ENCODE measurements at regions not wholly inside any gene's neighbourhood (a gene's known extent, or its start where the extent isn't known, plus 50 kb on each side); places are given as distances from the start of the nearest gene placed in this dataset.

GRCh38 chr4:184891816-184892397 is 66.1 kb upstream of the ACSL1 start:
- TF ChIP-seq POLR2A (IDR thresholded peaks at IDR 0.05): no peak
- TF ChIP-seq, protein P1, sequence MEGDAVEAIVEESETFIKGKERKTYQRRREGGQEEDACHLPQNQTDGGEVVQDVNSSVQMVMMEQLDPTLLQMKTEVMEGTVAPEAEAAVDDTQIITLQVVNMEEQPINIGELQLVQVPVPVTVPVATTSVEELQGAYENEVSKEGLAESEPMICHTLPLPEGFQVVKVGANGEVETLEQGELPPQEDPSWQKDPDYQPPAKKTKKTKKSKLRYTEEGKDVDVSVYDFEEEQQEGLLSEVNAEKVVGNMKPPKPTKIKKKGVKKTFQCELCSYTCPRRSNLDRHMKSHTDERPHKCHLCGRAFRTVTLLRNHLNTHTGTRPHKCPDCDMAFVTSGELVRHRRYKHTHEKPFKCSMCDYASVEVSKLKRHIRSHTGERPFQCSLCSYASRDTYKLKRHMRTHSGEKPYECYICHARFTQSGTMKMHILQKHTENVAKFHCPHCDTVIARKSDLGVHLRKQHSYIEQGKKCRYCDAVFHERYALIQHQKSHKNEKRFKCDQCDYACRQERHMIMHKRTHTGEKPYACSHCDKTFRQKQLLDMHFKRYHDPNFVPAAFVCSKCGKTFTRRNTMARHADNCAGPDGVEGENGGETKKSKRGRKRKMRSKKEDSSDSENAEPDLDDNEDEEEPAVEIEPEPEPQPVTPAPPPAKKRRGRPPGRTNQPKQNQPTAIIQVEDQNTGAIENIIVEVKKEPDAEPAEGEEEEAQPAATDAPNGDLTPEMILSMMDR (IDR thresholded peaks at IDR 0.05): no peak

Data from body of pancreas (tissue), 4 donors.